SU-DHL-6 (cell line): ENCODE measurements at regions not wholly inside any gene's neighbourhood (a gene's known extent, or its start where the extent isn't known, plus 50 kb on each side); places are given as distances from the start of the nearest gene placed in this dataset.

Experiments used
- H2AFZ ChIP-seq: fragments of 200-600 bp; sonication (generic); 2 replicates; pipeline ENCODE4 v1.6.1; 2014; ENCODE audit warnings: low read depth, mild to moderate bottlenecking, moderate library complexity, mixed read lengths, antibody characterized with exemption, low read length; ENCODE audit not compliant: severe bottlenecking
- H3F3A ChIP-seq: fragments of 200-600 bp; shearing (Covaris generic); 2 replicates; pipeline ENCODE4 v1.6.0; 2016; ENCODE audit warnings: antibody characterized with exemption, mild to moderate bottlenecking; ENCODE audit not compliant: insufficient read depth
- H3K27ac ChIP-seq: fragments of 200-600 bp; sonication (generic); 2 replicates; pipeline ENCODE4 v1.5.1; 2016; ENCODE audit warnings: low read depth, mild to moderate bottlenecking, low read length, moderate library complexity, mixed read lengths
- H3K27me3 ChIP-seq: fragments of 200-600 bp; sonication (generic), shearing (Covaris generic); 2 replicates; pipeline ENCODE4 v1.6.0; 2014; ENCODE audit warnings: mild to moderate bottlenecking, low read length
- H3K36me3 ChIP-seq: fragments of 200-600 bp; sonication (generic); 2 replicates; pipeline ENCODE4 v1.6.1; 2014; ENCODE audit warnings: mild to moderate bottlenecking, low read length, mixed read lengths
- H3K4me2 ChIP-seq: fragments of 300-600, 200-600 bp; shearing (Covaris generic), sonication (generic); 2 replicates; pipeline ENCODE4 v1.6.0; 2014; ENCODE audit warnings: low read length, low read depth, mild to moderate bottlenecking; ENCODE audit not compliant: poor library complexity, severe bottlenecking
- H3K4me3 ChIP-seq: fragments of 200-600 bp; sonication (generic); 2 replicates; pipeline ENCODE4 v1.5.1; 2014; ENCODE audit warnings: antibody characterized with exemption, low read length, mild to moderate bottlenecking, mixed read lengths; ENCODE audit not compliant: insufficient read depth, poor library complexity, severe bottlenecking
- H3K79me2 ChIP-seq: fragments of 200-600 bp; sonication (generic); 2 replicates; pipeline ENCODE4 v1.6.1; 2014; ENCODE audit warnings: mild to moderate bottlenecking, low read length, moderate library complexity; ENCODE audit not compliant: insufficient read depth
- H3K9ac ChIP-seq: fragments of 200-600 bp; sonication (generic); 2 replicates; pipeline ENCODE4 v1.7.0; 2014; ENCODE audit warnings: mild to moderate bottlenecking, low read length
- H3K9me2 ChIP-seq: fragments of 200-600 bp; sonication (generic); replicated peaks from 2 replicates; pipeline ENCODE4 v1.6.1; 2014; ENCODE audit warnings: low read length; ENCODE audit not compliant: insufficient read depth
- H3K9me3 ChIP-seq: fragments of 200-600 bp; sonication (generic); 2 replicates; pipeline ENCODE4 v1.6.1; 2014; ENCODE audit warnings: low read length, mixed read lengths; ENCODE audit not compliant: insufficient read depth
- H4K20me1 ChIP-seq: fragments of 200-600 bp; sonication (generic); 2 replicates; pipeline ENCODE4 v1.6.1; 2014; ENCODE audit warnings: low read depth, mild to moderate bottlenecking, antibody characterized with exemption, low read length, moderate library complexity, mixed read lengths
- EZH2phosphoT487 ChIP-seq: fragments of 200-600 bp; sonication (generic), shearing (Covaris generic); conservative IDR thresholded peaks from 2 replicates; pipeline ENCODE4 v1.6.1; 2018; ENCODE audit warnings: mild to moderate bottlenecking, antibody characterized with exemption, low read length, moderate library complexity, mixed read lengths
- TF ChIP-seq, protein P1 (sequence below): fragments of 200-600 bp; sonication (generic); IDR thresholded peaks from one replicate; pipeline ENCODE4 v1.5.1; 2017; ENCODE audit warnings: antibody characterized with exemption, mild to moderate bottlenecking, low read length, moderate library complexity; ENCODE audit not compliant: insufficient read depth, poor library complexity, severe bottlenecking

DNA sequence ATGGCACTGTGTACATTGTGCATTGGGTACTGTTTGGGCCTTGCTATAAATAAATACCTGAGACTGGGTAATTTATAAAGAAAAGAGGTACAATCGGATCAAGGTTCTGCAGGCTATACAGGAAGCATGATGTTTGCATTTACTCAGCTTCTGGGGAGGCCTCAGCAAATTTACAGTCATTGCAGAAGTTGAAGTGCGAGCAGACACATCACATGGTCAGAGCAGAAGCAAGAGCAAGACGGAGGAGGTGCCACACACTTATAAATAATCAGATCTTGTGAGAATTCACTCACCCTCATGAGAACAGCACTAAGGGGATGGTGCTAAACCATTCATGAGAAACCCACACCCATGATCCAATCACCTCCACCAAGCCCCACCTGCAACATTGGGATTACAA lies 505.0 kb downstream of the ARAP2 start:
- Histone ChIP-seq H3K4me3 (no peak overlapping the region), H3K36me3 (no peaks in the 10 kb centered on the region), H4K20me1 (no peaks in the 10 kb centered on the region)

DNA sequence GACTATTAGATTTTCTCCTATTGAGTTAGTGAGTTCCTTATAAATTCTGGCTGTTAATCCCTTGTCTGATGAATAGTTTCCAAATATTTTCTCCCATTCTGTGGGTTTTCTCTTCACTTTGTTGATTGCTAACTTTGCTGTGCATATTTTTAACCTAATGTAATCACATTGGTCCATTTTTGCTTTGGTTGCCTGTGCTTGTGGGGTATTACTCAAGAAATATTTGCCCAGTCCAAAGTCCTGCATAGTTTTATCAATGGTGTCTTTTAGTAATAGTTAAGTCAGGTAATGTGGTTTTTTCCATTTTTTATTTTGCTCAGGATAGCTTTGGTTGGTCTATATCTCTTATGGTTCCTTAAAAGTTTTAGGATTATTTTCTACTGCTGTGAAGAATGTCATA lies 490.3 kb downstream of the ARAP2 start:
- H4K20me1 ChIP-seq, result no peaks in the 10 kb centered on the region
- H3K27ac ChIP-seq, result no peak overlapping the region
- peaks cover 6% of the 10 kb centered on the region; the same call in 1 of the 2 replicates for H3K9me3 ChIP-seq
- H2AFZ ChIP-seq, result no peak overlapping the region
- no peak overlapping the region for H3K4me3 ChIP-seq
- H3K79me2 ChIP-seq, result no peaks in the 10 kb centered on the region
- H3K9ac ChIP-seq, result no peak overlapping the region
- no peaks in the 10 kb centered on the region for H3K27me3 ChIP-seq
- no peaks in the 10 kb centered on the region for H3F3A ChIP-seq
- H3K9me2 ChIP-seq, result no peaks in the 10 kb centered on the region
- TF ChIP-seq, protein P1, sequence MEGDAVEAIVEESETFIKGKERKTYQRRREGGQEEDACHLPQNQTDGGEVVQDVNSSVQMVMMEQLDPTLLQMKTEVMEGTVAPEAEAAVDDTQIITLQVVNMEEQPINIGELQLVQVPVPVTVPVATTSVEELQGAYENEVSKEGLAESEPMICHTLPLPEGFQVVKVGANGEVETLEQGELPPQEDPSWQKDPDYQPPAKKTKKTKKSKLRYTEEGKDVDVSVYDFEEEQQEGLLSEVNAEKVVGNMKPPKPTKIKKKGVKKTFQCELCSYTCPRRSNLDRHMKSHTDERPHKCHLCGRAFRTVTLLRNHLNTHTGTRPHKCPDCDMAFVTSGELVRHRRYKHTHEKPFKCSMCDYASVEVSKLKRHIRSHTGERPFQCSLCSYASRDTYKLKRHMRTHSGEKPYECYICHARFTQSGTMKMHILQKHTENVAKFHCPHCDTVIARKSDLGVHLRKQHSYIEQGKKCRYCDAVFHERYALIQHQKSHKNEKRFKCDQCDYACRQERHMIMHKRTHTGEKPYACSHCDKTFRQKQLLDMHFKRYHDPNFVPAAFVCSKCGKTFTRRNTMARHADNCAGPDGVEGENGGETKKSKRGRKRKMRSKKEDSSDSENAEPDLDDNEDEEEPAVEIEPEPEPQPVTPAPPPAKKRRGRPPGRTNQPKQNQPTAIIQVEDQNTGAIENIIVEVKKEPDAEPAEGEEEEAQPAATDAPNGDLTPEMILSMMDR, result no peak
- TF ChIP-seq EZH2phosphoT487, result no peak
- no peaks in the 10 kb centered on the region for H3K36me3 ChIP-seq
- no peak overlapping the region for H3K4me2 ChIP-seq

More for the DNA sequence above, 505.0 kb downstream of the ARAP2 start:
- H3K4me2 ChIP-seq, result no peak overlapping the region
- H3F3A ChIP-seq, result no peaks in the 10 kb centered on the region
- TF ChIP-seq EZH2phosphoT487, result no peak
- TF ChIP-seq, protein P1, result no peak
- H3K9me3 ChIP-seq, result no peaks in the 10 kb centered on the region
- H3K9me2 ChIP-seq, result no peaks in the 10 kb centered on the region
- no peaks in the 10 kb centered on the region for H3K27me3 ChIP-seq
- H3K79me2 ChIP-seq, result no peaks in the 10 kb centered on the region
- no peak overlapping the region for H3K27ac ChIP-seq
- no peak overlapping the region for H3K9ac ChIP-seq
- H2AFZ ChIP-seq, result no peak overlapping the region

DNA sequence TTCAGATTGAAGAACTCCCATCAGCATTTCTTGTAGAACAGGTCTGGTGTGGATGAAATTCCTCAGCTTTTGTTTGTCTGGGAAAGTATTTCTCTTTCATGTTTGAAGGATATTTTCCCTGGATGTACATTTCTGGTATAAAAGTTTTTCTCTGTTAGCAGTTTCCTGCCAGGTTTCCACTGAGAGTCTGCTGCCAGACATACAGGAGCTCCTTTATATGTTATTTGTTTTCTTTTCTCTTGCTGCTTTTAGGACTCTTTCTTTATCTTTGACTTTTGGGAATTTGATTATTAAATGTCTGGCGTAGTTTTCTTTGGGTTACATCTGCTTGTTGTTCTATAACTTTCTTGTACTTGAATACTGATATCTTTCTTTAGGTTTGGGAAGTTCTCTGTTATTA lies 486.5 kb downstream of the ARAP2 start:
- Histone ChIP-seq H2AFZ (no peak overlapping the region), H3K4me3 (no peak overlapping the region), H3K36me3 (no peaks in the 10 kb centered on the region), H3K9ac (no peak overlapping the region), H3K9me3 (peaks cover 6% of the 10 kb centered on the region; the same call in 1 of the 2 replicates), H3K27me3 (no peaks in the 10 kb centered on the region), H3K4me2 (no peak overlapping the region), H3K27ac (no peak overlapping the region), H3K79me2 (no peaks in the 10 kb centered on the region), H4K20me1 (no peaks in the 10 kb centered on the region), H3F3A (no peaks in the 10 kb centered on the region), H3K9me2 (no peaks in the 10 kb centered on the region)
- no peak for TF ChIP-seq EZH2phosphoT487
- TF ChIP-seq, protein P1, result no peak
